Adrenal gland (tissue), 9 donors: ENCODE measurements at regions not wholly inside any gene's neighbourhood (a gene's known extent, or its start where the extent isn't known, plus 50 kb on each side); places are given as distances from the start of the nearest gene placed in this dataset.
"Not testable (repeated sequence)": the region's sequence is repeated elsewhere in the genome, so short reads cannot be mapped to it uniquely, and the experiment has no call there.

ENCODE experiments used
- DNase-seq, 7 donors: peaks; one replicate each; pipeline ENCODE4 v3.0.0-alpha.2; 2019 to 2020
- H3K27ac ChIP-seq, 5 donors: fragments of 200-600 bp; sonication (generic) in 4 of 5; 1 replicate in 3 of 5; 2 replicates in 2 of 5; pipeline versions ENCODE4 v1.5.1 to v1.8.0; 2016 to 2020; ENCODE audit warnings: mild to moderate bottlenecking in 1 of 5
- H3K27me3 ChIP-seq: fragments of 200-600 bp; 2 replicates; pipeline ENCODE4 v1.8.0; 2021
- H3K36me3 ChIP-seq, 2 donors: fragments of 200-600 bp; replicated peaks in 1 of 2; 1 replicate in 1 of 2; 2 replicates in 1 of 2; pipeline versions ENCODE4 v1.5.1 to v1.8.0; 2018 to 2022
- H3K4me1 ChIP-seq, 2 donors: fragments of 200-600 bp; replicated peaks in 1 of 2; 1 replicate in 1 of 2; 2 replicates in 1 of 2; pipeline versions ENCODE4 v1.5.1 to v1.8.0; 2018 to 2021
- H3K4me3 ChIP-seq, 4 donors: fragments of 200-600 bp; sonication (generic) in 3 of 4; one replicate each; pipeline ENCODE4 v1.5.1; 2016 to 2018
- H3K9me3 ChIP-seq, 3 donors: fragments of 200-600 bp; sonication (generic) in 1 of 3; replicated peaks in 1 of 3; 1 replicate in 2 of 3; 2 replicates in 1 of 3; pipeline versions ENCODE4 v1.5.1 to v1.8.0; 2016 to 2021
- CTCF ChIP-seq, 6 experiments: fragments of 450-650 bp in 4 of 6; fragments of 200-600 bp in 2 of 6; sonication (generic) in 1 of 6; IDR thresholded peaks; 1 replicate in 5 of 6; 2 replicates in 1 of 6; pipeline versions ENCODE4 v1.5.1 to v1.8.0; 2016 to 2021; ENCODE audit warnings: antibody characterized with exemption in 6 of 6, mild to moderate bottlenecking in 2 of 6, moderate library complexity in 1 of 6
- POLR2A ChIP-seq, 2 donors: fragments of 450-650 bp; IDR thresholded peaks; one replicate each; pipeline ENCODE4 v1.6.1; 2017; ENCODE audit warnings: antibody characterized with exemption in 2 of 2, mild to moderate bottlenecking in 2 of 2, moderate library complexity in 1 of 2
- WGBS, 4 donors: extraction: QIAGEN DNeasy Blood & Tissue Kit in 2 of 4; methylation state at CpG; one replicate each; pipeline versions ENCODE4 v1.1.5 to v1.1.7; 2013 to 2017; 5-methylcytosine and 5-hydroxymethylcytosine counted together
- intact Hi-C, 2 donors: fragments of 100-400 bp; cut with DNase I; formaldehyde crosslinking; loops; one replicate each; pipeline versions ENCODE4 v1.14.1 to v1.15.0; 2022 to 2023
- donor health status: healthy with polysubstance abuse.
- donor health status: Bipolar disorder and iron deficiency.
- donor health status: DM: yes; HTN: yes; CAD: no.
- donor health status: DM: no; HTN: no; CAD: no.
- donor health status: DM: no; HTN: no; CAD: no.

GRCh38 chr13:60836821-60837220, 439.8 kb downstream of the TDRD3 start:
- Histone ChIP-seq H3K9me3 (no peaks in the 10 kb centered on the region), H3K4me3 (no peak overlapping the region), H3K4me1 (no peaks in the 10 kb centered on the region), H3K27ac (no peak overlapping the region), H3K36me3 (no peaks in the 10 kb centered on the region), H3K27me3 (no peaks in the 10 kb centered on the region)
- no peak for DNase-seq
- intact Hi-C loops: no loop called here
- TF ChIP-seq POLR2A (IDR thresholded peaks at IDR 0.05): no peak
- no peak for TF ChIP-seq CTCF (IDR thresholded peaks at IDR 0.05)
- 70 to 77% (median 76%) methylated on average over 4 of the region's 4 CpGs for WGBS, 4 donors

GRCh38 chr13:60811581-60811980, 414.6 kb downstream of the TDRD3 start:
- H3K27ac ChIP-seq: no peak overlapping the region
- H3K9me3 ChIP-seq: no peaks in the 10 kb centered on the region
- no peak for DNase-seq
- no peaks in the 10 kb centered on the region for H3K4me1 ChIP-seq
- H3K4me3 ChIP-seq: no peak overlapping the region
- intact Hi-C loops: no loop called here
- no peaks in the 10 kb centered on the region for H3K27me3 ChIP-seq
- TF ChIP-seq CTCF (IDR thresholded peaks at IDR 0.05): no peak
- TF ChIP-seq POLR2A (IDR thresholded peaks at IDR 0.05): no peak
- 62 to 81% (median 75%) methylated on average over 1 of the region's 1 CpG for WGBS, 4 donors
- H3K36me3 ChIP-seq: no peaks in the 10 kb centered on the region

- intact Hi-C loops, H3K36me3 ChIP-seq, H3K4me3 ChIP-seq, H3K9me3 ChIP-seq, H3K27me3 ChIP-seq, H3K4me1 ChIP-seq, DNase-seq, H3K27ac ChIP-seq: not testable (repeated sequence)
- WGBS, 4 donors: 91 to 98% (median 93%) methylated on average over 9 to 13 of the region's 13 CpGs
Measured at GRCh38 chr13:60805640-60806039, 408.6 kb downstream of the TDRD3 start.

- no peaks in the 10 kb centered on the region for H3K36me3 ChIP-seq
- H3K27me3 ChIP-seq: no peaks in the 10 kb centered on the region
- H3K4me1 ChIP-seq: no peaks in the 10 kb centered on the region
- H3K9me3 ChIP-seq: no peaks in the 10 kb centered on the region
- 58 to 71% (median 67%) methylated on average over 4 of the region's 4 CpGs for WGBS, 4 donors
- intact Hi-C loops: no loop called here
- no peak overlapping the region for H3K27ac ChIP-seq
- no peak for DNase-seq
- TF ChIP-seq POLR2A (IDR thresholded peaks at IDR 0.05) (no peak), CTCF (IDR thresholded peaks at IDR 0.05) (no peak)
- no peak overlapping the region for H3K4me3 ChIP-seq
Measured at GRCh38 chr13:60798503-60798902, 401.5 kb downstream of the TDRD3 start.

- 59 to 79% (median 63%) methylated on average over 2 of the region's 2 CpGs for WGBS, 4 donors
- DNase-seq: no peak
- Histone ChIP-seq H3K27ac (no peak overlapping the region), H3K4me3 (no peak overlapping the region), H3K4me1 (no peaks in the 10 kb centered on the region), H3K36me3 (no peaks in the 10 kb centered on the region), H3K9me3 (no peaks in the 10 kb centered on the region), H3K27me3 (no peaks in the 10 kb centered on the region)
- intact Hi-C loops: no loop called here
- TF ChIP-seq CTCF (IDR thresholded peaks at IDR 0.05) (no peak), POLR2A (IDR thresholded peaks at IDR 0.05) (no peak)
Measured at GRCh38 chr13:60797112-60797511, 400.1 kb downstream of the TDRD3 start.
